SK-N-SH (cell line): ENCODE measurements at regions not wholly inside any gene's neighbourhood (a gene's known extent, or its start where the extent isn't known, plus 50 kb on each side); places are given as distances from the start of the nearest gene placed in this dataset.

ENCODE experiments used
- CTCF ChIA-PET: fragments of 300-600, 350-600 bp; formaldehyde crosslinking; extraction: SDS; loops from one replicate; lab custom pipeline; 2021; lab: Yijun Ruan, JAX
- POLR2A ChIA-PET: fragments of 350-600 bp; sonication (Branson Sonifier 250); formaldehyde crosslinking; extraction: SDS; loops from one replicate; lab custom pipeline; 2020; ENCODE audit warnings: antibody characterized with exemption, inconsistent platforms; lab: Yijun Ruan, JAX
- DNase-seq: peaks from one replicate; pipeline ENCODE4 v3.0.0; 2012
- H2AFZ ChIP-seq: fragments of 200-600 bp; sonication (generic); 2 replicates; pipeline ENCODE4 v1.8.1; 2016; ENCODE audit warnings: antibody characterized with exemption, mild to moderate bottlenecking, low read depth
- H3F3A ChIP-seq: fragments of 200-600 bp; sonication (generic); replicated peaks from 2 replicates; pipeline ENCODE3; 2016; ENCODE audit warnings: antibody characterized with exemption, mild to moderate bottlenecking; ENCODE audit not compliant: insufficient read depth
- H3K27ac ChIP-seq, 2 experiments: fragments of 200-500 bp in 1 of 2; fragments of 200-600 bp in 1 of 2; sonication (Bioruptor generic) in 1 of 2; sonication (generic), shearing (Covaris generic) in 1 of 2; 2 replicates each; pipeline versions ENCODE4 v1.5.1 to v1.6.1; 2014 to 2016; ENCODE audit warnings: low read depth in 2 of 2, inconsistent platforms in 1 of 2, low read length in 1 of 2, mild to moderate bottlenecking in 1 of 2, mixed read lengths in 1 of 2
- H3K27me3 ChIP-seq: fragments of 200-600 bp; sonication (generic), shearing (Covaris generic); 2 replicates; pipeline ENCODE4 v1.6.1; 2016; ENCODE audit warnings: mixed run types; ENCODE audit not compliant: insufficient read depth
- H3K36me3 ChIP-seq, 2 experiments: fragments of 200-500 bp in 1 of 2; fragments of 200-600 bp in 1 of 2; sonication (Bioruptor generic) in 1 of 2; sonication (generic) in 1 of 2; replicated peaks in 1 of 2; 2 replicates each; pipeline versions ENCODE3 to v1.5.1; 2014 to 2016; ENCODE audit warnings: low read length in 1 of 2, mild to moderate bottlenecking in 1 of 2; ENCODE audit not compliant: insufficient read depth in 2 of 2, control insufficient read depth in 1 of 2
- H3K4me1 ChIP-seq, 2 experiments: fragments of 200-500 bp in 1 of 2; fragments of 200-600 bp in 1 of 2; sonication (Bioruptor generic) in 1 of 2; sonication (generic), shearing (Covaris generic) in 1 of 2; 2 replicates each; pipeline versions ENCODE4 v1.5.1 to v1.6.1; 2014 to 2016; ENCODE audit warnings: low read depth in 1 of 2, low read length in 1 of 2, mixed run types in 1 of 2; ENCODE audit not compliant: insufficient read depth in 2 of 2, control insufficient read depth in 1 of 2
- H3K4me2 ChIP-seq: fragments of 200-600 bp; sonication (generic), shearing (Covaris generic); 2 replicates; pipeline ENCODE4 v1.6.1; 2017; ENCODE audit warnings: mixed run types
- H3K4me3 ChIP-seq, 2 experiments: fragments of 200-500 bp in 1 of 2; fragments of 200-600 bp in 1 of 2; sonication (Bioruptor generic) in 1 of 2; sonication (generic), shearing (Covaris generic) in 1 of 2; 2 replicates each; pipeline versions ENCODE4 v1.5.1 to v1.8.1; 2014 to 2016; ENCODE audit warnings: low read depth in 2 of 2, inconsistent platforms in 1 of 2, low read length in 1 of 2, mild to moderate bottlenecking in 1 of 2, mixed read lengths in 1 of 2, moderate library complexity in 1 of 2
- H3K79me2 ChIP-seq: fragments of 200-600 bp; sonication (generic); 2 replicates; pipeline ENCODE4 v1.8.1; 2017; ENCODE audit warnings: mild to moderate bottlenecking; ENCODE audit not compliant: insufficient read depth
- H3K9ac ChIP-seq: fragments of 200-600 bp; sonication (generic); 2 replicates; pipeline ENCODE4 v1.6.1; 2017; ENCODE audit warnings: mixed run types
- H3K9me2 ChIP-seq: fragments of 200-600 bp; sonication (generic); 2 replicates; pipeline ENCODE4 v1.6.1; 2017; ENCODE audit warnings: mixed run types
- H3K9me3 ChIP-seq: fragments of 200-600 bp; sonication (generic); 2 replicates; pipeline ENCODE4 v1.6.1; 2017; ENCODE audit warnings: mixed run types, mild to moderate bottlenecking, moderate library complexity
- H4K20me1 ChIP-seq: fragments of 200-600 bp; sonication (generic); 2 replicates; pipeline ENCODE4 v1.6.1; 2017; ENCODE audit warnings: mild to moderate bottlenecking, mixed run types; ENCODE audit not compliant: insufficient read depth
- CHD2 ChIP-seq: fragments of 150-350 bp; IDR thresholded peaks from 2 replicates; pipeline ENCODE4 v1.6.1; 2018; ENCODE audit warnings: low read length; ENCODE audit not compliant: partially characterized antibody
- CTCF ChIP-seq: fragments of 200-600 bp; sonication (generic); IDR thresholded peaks from 2 replicates; pipeline ENCODE4 v1.6.1; 2017; ENCODE audit warnings: antibody characterized with exemption, mild to moderate bottlenecking, moderate library complexity
- FOSL2 ChIP-seq: IDR thresholded peaks from 2 replicates; pipeline ENCODE4 v1.4.0; 2012; ENCODE audit warnings: low read depth, mild to moderate bottlenecking, moderate library complexity, borderline replicate concordance
- IRF3 ChIP-seq: fragments of 150-350 bp; IDR thresholded peaks from 2 replicates; pipeline ENCODE4 v1.6.1; 2016; ENCODE audit warnings: mild to moderate bottlenecking, low read depth, low read length
- JUND ChIP-seq: IDR thresholded peaks from 2 replicates; pipeline ENCODE4 v1.4.0; 2012
- POLR2AphosphoS5 ChIP-seq: IDR thresholded peaks from 2 replicates; pipeline ENCODE4 v1.6.1; 2012; ENCODE audit warnings: low read depth, low read length
- RXRA ChIP-seq: IDR thresholded peaks from 2 replicates; pipeline ENCODE4 v1.4.0; 2012; ENCODE audit warnings: low read depth, mild to moderate bottlenecking, borderline replicate concordance
- SIN3A ChIP-seq: IDR thresholded peaks from 2 replicates; pipeline ENCODE4 v1.6.1; 2012; ENCODE audit warnings: low read depth, mild to moderate bottlenecking, low read length, moderate library complexity, borderline replicate concordance
- TCF12 ChIP-seq: IDR thresholded peaks from 2 replicates; pipeline ENCODE4 v1.4.0; 2012
- USF1 ChIP-seq: IDR thresholded peaks from 2 replicates; pipeline ENCODE4 v1.4.0; 2012; ENCODE audit warnings: low read depth, borderline replicate concordance
- WGBS: methylation state at CpG from one replicate; pipeline ENCODE4 v1.1.6; 2017; ENCODE audit warnings: low lambda C conversion rate; 5-methylcytosine and 5-hydroxymethylcytosine counted together
- TF ChIP-seq, protein P1 (sequence below): IDR thresholded peaks from 2 replicates; pipeline ENCODE4 v1.4.0; 2012; ENCODE audit warnings: low read depth
- TF ChIP-seq, protein P2 (sequence below): IDR thresholded peaks from 2 replicates; pipeline ENCODE4; 2012

GRCh38 chr1:198889749-198890148 is 250.9 kb downstream of the PTPRC start:
- TF ChIP-seq TCF12 (no peak), CHD2 (no peak)
- TF ChIP-seq, protein P1, sequence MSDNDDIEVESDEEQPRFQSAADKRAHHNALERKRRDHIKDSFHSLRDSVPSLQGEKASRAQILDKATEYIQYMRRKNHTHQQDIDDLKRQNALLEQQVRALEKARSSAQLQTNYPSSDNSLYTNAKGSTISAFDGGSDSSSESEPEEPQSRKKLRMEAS: no peak
- Histone ChIP-seq H3K27me3 (no peaks in the 10 kb centered on the region), H3K4me2 (no peak overlapping the region), H3F3A (no peaks in the 10 kb centered on the region), H4K20me1 (no peaks in the 10 kb centered on the region), H3K9ac (no peak overlapping the region), H3K4me3 (no peak overlapping the region), H3K4me1 (peaks cover 5 to 62% of the 10 kb centered on the region in 2 experiments; a peak in 2 of 4 replicates), H3K79me2 (peaks cover 11% of the 10 kb centered on the region; the same call in 1 of the 2 replicates), H3K9me2 (no peaks in the 10 kb centered on the region), H3K36me3 (peaks cover 0 to 23% of the 10 kb centered on the region in 2 experiments), H2AFZ (no peak overlapping the region), H3K27ac (0 out of 4 replicates have a peak overlapping the region, but pooled peaks of 1 of the 2 experiments have one; percentile 15), H3K9me3 (no peaks in the 10 kb centered on the region)
- no peak for DNase-seq
- ChIA-PET CTCF (interaction anchor here (1.2 kb wide), 1 partner anchor 223 kb away, joined by 4 read pairs; no protein-coding TSS in a partner anchor), POLR2A (no interaction called here)
- 92% methylated on average over 1 of the region's 1 CpG for WGBS

DNA sequence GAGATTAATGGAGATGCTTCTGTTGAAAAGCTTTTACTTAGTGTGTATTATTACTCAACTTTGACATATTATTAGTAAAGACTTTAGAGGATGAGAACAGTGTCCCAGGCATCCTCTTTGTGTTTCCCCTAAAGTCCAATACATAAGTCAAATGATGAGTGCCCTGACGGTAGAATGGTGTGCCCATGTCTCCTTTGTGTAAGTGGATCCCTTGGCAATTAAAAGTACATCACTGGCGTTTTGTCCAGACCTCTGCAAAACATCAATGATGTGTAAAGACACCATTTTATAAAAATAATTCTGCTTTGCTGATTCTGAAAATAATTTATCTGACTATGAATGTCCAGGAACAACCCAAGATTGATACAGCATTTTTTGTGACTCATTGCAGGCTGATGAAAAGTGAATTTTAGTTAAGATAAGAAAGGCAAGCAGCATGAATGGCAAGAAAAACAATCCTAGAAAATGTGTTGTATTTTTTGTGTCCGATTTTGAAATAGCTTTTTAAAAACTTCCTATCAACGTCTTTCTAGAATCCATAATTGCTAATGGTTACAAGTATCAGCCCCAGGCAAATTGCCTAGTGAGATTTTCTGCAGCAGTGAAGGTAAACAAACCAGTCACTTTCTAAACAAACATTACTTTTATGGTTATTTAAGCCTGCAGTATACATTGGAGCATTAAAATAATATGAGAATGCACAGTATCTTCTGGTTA is 251.5 kb downstream of the PTPRC start:
- DNase-seq: no peak

DNA sequence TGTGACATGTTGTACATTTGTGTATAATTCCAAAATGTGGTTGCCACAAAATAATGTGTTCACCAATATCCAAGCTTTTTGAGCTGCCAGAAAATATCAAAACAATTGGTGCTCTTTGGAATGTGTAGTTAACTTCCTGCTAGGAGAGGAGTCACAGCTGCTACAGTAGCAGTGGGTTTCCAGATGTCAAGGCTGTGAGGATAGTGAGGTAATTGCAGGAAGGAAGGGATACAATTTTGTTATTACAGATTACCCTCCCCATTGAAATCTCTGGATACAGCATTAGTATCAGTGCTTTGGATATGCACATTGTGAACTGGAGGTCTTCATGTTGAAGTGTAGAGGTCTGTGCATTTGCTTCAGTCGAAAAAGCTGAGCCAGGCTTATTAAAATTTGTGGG is 253.2 kb downstream of the PTPRC start:
- TF ChIP-seq SIN3A (no peak), FOSL2 (no peak), POLR2AphosphoS5 (no peak), IRF3 (no peak), CTCF (no peak), RXRA (no peak), USF1 (no peak)
- Histone ChIP-seq H3K9me2 (no peaks in the 10 kb centered on the region), H3K79me2 (peaks cover 6% of the 10 kb centered on the region; the same call in 1 of the 2 replicates), H3K4me2 (no peak overlapping the region), H3K4me1 (peaks cover 5 to 60% of the 10 kb centered on the region in 2 experiments; a peak in 2 of 4 replicates), H3K36me3 (peaks cover 0 to 29% of the 10 kb centered on the region in 2 experiments), H3F3A (peaks cover 3% of the 10 kb centered on the region), H3K27ac (no peak overlapping the region), H3K9me3 (no peaks in the 10 kb centered on the region), H3K27me3 (no peaks in the 10 kb centered on the region), H2AFZ (no peak overlapping the region), H3K4me3 (no peak overlapping the region), H4K20me1 (no peaks in the 10 kb centered on the region), H3K9ac (no peak overlapping the region)
- WGBS: 97% methylated on average over 1 of the region's 1 CpG
- ChIA-PET POLR2A (no interaction called here), CTCF (interaction anchor here (0.8 to 1.0 kb wide), 2 partner anchors 11 to 1618 kb away, joined by 3 to 4 read pairs; no protein-coding TSS in a partner anchor)
- peak; percentile 9 for DNase-seq

More for the DNA sequence above, 251.5 kb downstream of the PTPRC start:
- 0 out of 2 replicates have a peak, but pooled peaks have one; percentile 5 for TF ChIP-seq TCF12
- no peak for TF ChIP-seq CHD2
- TF ChIP-seq JUND: peak; percentile 39; the same call in 1 of the 2 replicates
- TF ChIP-seq, protein P2, sequence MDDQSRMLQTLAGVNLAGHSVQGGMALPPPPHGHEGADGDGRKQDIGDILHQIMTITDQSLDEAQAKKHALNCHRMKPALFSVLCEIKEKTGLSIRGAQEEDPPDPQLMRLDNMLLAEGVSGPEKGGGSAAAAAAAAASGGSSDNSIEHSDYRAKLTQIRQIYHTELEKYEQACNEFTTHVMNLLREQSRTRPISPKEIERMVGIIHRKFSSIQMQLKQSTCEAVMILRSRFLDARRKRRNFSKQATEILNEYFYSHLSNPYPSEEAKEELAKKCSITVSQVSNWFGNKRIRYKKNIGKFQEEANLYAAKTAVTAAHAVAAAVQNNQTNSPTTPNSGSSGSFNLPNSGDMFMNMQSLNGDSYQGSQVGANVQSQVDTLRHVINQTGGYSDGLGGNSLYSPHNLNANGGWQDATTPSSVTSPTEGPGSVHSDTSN: 0 out of 2 replicates have a peak, but pooled peaks have one; percentile 18
- H3K9me3 ChIP-seq: no peaks in the 10 kb centered on the region
- H3K27me3 ChIP-seq: no peaks in the 10 kb centered on the region
- no peaks in the 10 kb centered on the region for H4K20me1 ChIP-seq
- no peak overlapping the region for H3K4me3 ChIP-seq
- CTCF ChIA-PET: interaction anchor here (1.2 kb wide), 1 partner anchor 223 kb away, joined by 4 read pairs; no protein-coding TSS in a partner anchor
- no peak overlapping the region for H3K9ac ChIP-seq
- no peak overlapping the region; the same call in 1 of the 2 replicates for H2AFZ ChIP-seq
- H3F3A ChIP-seq: no peaks in the 10 kb centered on the region
- H3K27ac ChIP-seq: peak overlapping the region in 1 of 2 experiments; percentile 15; a peak in 1 of 4 replicates
- WGBS: 48% methylated on average over 4 of the region's 4 CpGs
- H3K4me1 ChIP-seq: peaks cover 5 to 62% of the 10 kb centered on the region in 2 experiments; a peak in 2 of 4 replicates
- POLR2A ChIA-PET: no interaction called here
- H3K4me2 ChIP-seq: peak overlapping the region; percentile 18; the same call in 1 of the 2 replicates
- H3K9me2 ChIP-seq: no peaks in the 10 kb centered on the region
- H3K36me3 ChIP-seq: peaks cover 0 to 24% of the 10 kb centered on the region in 2 experiments
- peaks cover 11% of the 10 kb centered on the region; the same call in 1 of the 2 replicates for H3K79me2 ChIP-seq
